ENCODE measurements at regions not wholly inside any gene's neighbourhood (a gene's known extent, or its start where the extent isn't known, plus 50 kb on each side); places are given as distances from the start of the nearest gene placed in this dataset.
"Not testable (repeated sequence)": the region's sequence is repeated elsewhere in the genome, so short reads cannot be mapped to it uniquely, and the experiment has no call there.

- Mint-ChIP-seq H3K4me1 (no peaks in the 10 kb centered on the region), H3K9me3 (no peaks in the 10 kb centered on the region), H3K36me3 (ENCODE audit: low read depth) (no peaks in the 10 kb centered on the region), H3K27ac (no peak overlapping the region), H3K27me3 (no peaks in the 10 kb centered on the region), H3K4me3 (no peak overlapping the region)
- CTCF ChIA-PET: no interaction called here
- no peak for DNase-seq
- POLR2A ChIA-PET: no interaction called here
Measured at GRCh38 chr1:60560701-60561100, 487.1 kb upstream of the C1orf87 start.

- POLR2A ChIA-PET: no interaction called here
- Mint-ChIP-seq H3K27ac (no peak overlapping the region), H3K27me3 (no peaks in the 10 kb centered on the region), H3K4me3 (no peak overlapping the region), H3K4me1 (no peaks in the 10 kb centered on the region), H3K9me3 (no peaks in the 10 kb centered on the region), H3K36me3 (ENCODE audit: low read depth) (no peaks in the 10 kb centered on the region)
- DNase-seq: no peak
- CTCF ChIA-PET: no interaction called here
Measured at GRCh38 chr1:60558236-60558635, 484.7 kb upstream of the C1orf87 start.

- H3K4me1 Mint-ChIP-seq: no peaks in the 10 kb centered on the region
- no peak for DNase-seq
- ChIA-PET POLR2A (no interaction called here), CTCF (no interaction called here)
- H3K9me3 Mint-ChIP-seq: no peaks in the 10 kb centered on the region
- H3K4me3 Mint-ChIP-seq: no peak overlapping the region
- no peak overlapping the region for H3K27ac Mint-ChIP-seq
- no peaks in the 10 kb centered on the region for H3K27me3 Mint-ChIP-seq
- H3K36me3 Mint-ChIP-seq (ENCODE audit: low read depth): no peaks in the 10 kb centered on the region
Measured at GRCh38 chr1:60553730-60554129, 480.2 kb upstream of the C1orf87 start.

GRCh38 chr1:60547821-60548220 lies 474.3 kb upstream of the C1orf87 start:
- H3K4me3 Mint-ChIP-seq: no peak overlapping the region
- DNase-seq: no peak
- H3K27me3 Mint-ChIP-seq: no peaks in the 10 kb centered on the region
- CTCF ChIA-PET: no interaction called here
- no peaks in the 10 kb centered on the region for H3K9me3 Mint-ChIP-seq
- H3K27ac Mint-ChIP-seq: no peak overlapping the region
- no peaks in the 10 kb centered on the region for H3K4me1 Mint-ChIP-seq
- POLR2A ChIA-PET: no interaction called here
- no peaks in the 10 kb centered on the region for H3K36me3 Mint-ChIP-seq (ENCODE audit: low read depth)

- no peaks in the 10 kb centered on the region for H3K4me1 Mint-ChIP-seq
- H3K36me3 Mint-ChIP-seq (ENCODE audit: low read depth): no peaks in the 10 kb centered on the region
- no peak for DNase-seq
- H3K27me3 Mint-ChIP-seq: no peaks in the 10 kb centered on the region
- peaks cover under 1% of the 10 kb centered on the region for H3K9me3 Mint-ChIP-seq
- CTCF ChIA-PET: no interaction called here
- no peak overlapping the region for H3K27ac Mint-ChIP-seq
- H3K4me3 Mint-ChIP-seq: no peak overlapping the region
- POLR2A ChIA-PET: no interaction called here
Measured at GRCh38 chr1:60541831-60542532, 468.4 kb upstream of the C1orf87 start.

GRCh38 chr1:60540141-60540540 lies 466.6 kb upstream of the C1orf87 start:
- Mint-ChIP-seq H3K4me1 (no peaks in the 10 kb centered on the region), H3K27me3 (no peaks in the 10 kb centered on the region), H3K9me3 (peaks cover 4% of the 10 kb centered on the region), H3K27ac (no peak overlapping the region), H3K4me3 (no peak overlapping the region), H3K36me3 (ENCODE audit: low read depth) (no peaks in the 10 kb centered on the region)
- ChIA-PET CTCF (no interaction called here), POLR2A (no interaction called here)
- no peak for DNase-seq

- CTCF ChIA-PET: no interaction called here
- H3K4me1 Mint-ChIP-seq: no peaks in the 10 kb centered on the region
- no peaks in the 10 kb centered on the region for H3K27me3 Mint-ChIP-seq
- H3K36me3 Mint-ChIP-seq (ENCODE audit: low read depth): no peaks in the 10 kb centered on the region
- DNase-seq: no peak
- peaks cover 4% of the 10 kb centered on the region for H3K9me3 Mint-ChIP-seq
- POLR2A ChIA-PET: no interaction called here
- no peak overlapping the region for H3K4me3 Mint-ChIP-seq
- no peak overlapping the region for H3K27ac Mint-ChIP-seq
Measured at GRCh38 chr1:60535713-60536112, 462.1 kb upstream of the C1orf87 start.

- CTCF ChIA-PET: no interaction called here
- Mint-ChIP-seq H3K27ac (no peak overlapping the region), H3K9me3 (no peaks in the 10 kb centered on the region), H3K4me1 (no peaks in the 10 kb centered on the region), H3K4me3 (no peak overlapping the region), H3K27me3 (no peaks in the 10 kb centered on the region), H3K36me3 (ENCODE audit: low read depth) (no peaks in the 10 kb centered on the region)
- no peak for DNase-seq
- POLR2A ChIA-PET: no interaction called here
Measured at GRCh38 chr1:60527567-60527966, 454.0 kb upstream of the C1orf87 start.

GRCh38 chr1:60516996-60517395 lies 443.4 kb upstream of the C1orf87 start:
- Mint-ChIP-seq H3K27ac (no peak overlapping the region), H3K4me1 (no peaks in the 10 kb centered on the region), H3K36me3 (ENCODE audit: low read depth) (no peaks in the 10 kb centered on the region), H3K27me3 (no peaks in the 10 kb centered on the region), H3K4me3 (no peak overlapping the region), H3K9me3 (no peaks in the 10 kb centered on the region)
- ChIA-PET POLR2A (no interaction called here), CTCF (no interaction called here)
- no peak for DNase-seq

GRCh38 chr1:60510162-60510561 lies 436.6 kb upstream of the C1orf87 start:
- DNase-seq: no peak
- H3K27ac Mint-ChIP-seq: no peak overlapping the region
- H3K4me3 Mint-ChIP-seq: no peak overlapping the region
- no peaks in the 10 kb centered on the region for H3K36me3 Mint-ChIP-seq (ENCODE audit: low read depth)
- CTCF ChIA-PET: no interaction called here
- H3K9me3 Mint-ChIP-seq: no peaks in the 10 kb centered on the region
- no peaks in the 10 kb centered on the region for H3K27me3 Mint-ChIP-seq
- POLR2A ChIA-PET: no interaction called here
- no peaks in the 10 kb centered on the region for H3K4me1 Mint-ChIP-seq

- Mint-ChIP-seq H3K9me3 (peaks cover 2% of the 10 kb centered on the region), H3K27ac (no peak overlapping the region), H3K36me3 (ENCODE audit: low read depth) (no peaks in the 10 kb centered on the region), H3K27me3 (no peaks in the 10 kb centered on the region), H3K4me3 (no peak overlapping the region), H3K4me1 (no peaks in the 10 kb centered on the region)
- POLR2A ChIA-PET: no interaction called here
- DNase-seq: no peak
- CTCF ChIA-PET: no interaction called here
Measured at GRCh38 chr1:60504206-60504840, 430.8 kb upstream of the C1orf87 start.

- Mint-ChIP-seq H3K4me1 (no peaks in the 10 kb centered on the region), H3K36me3 (ENCODE audit: low read depth) (no peaks in the 10 kb centered on the region), H3K27me3 (no peaks in the 10 kb centered on the region), H3K4me3 (no peak overlapping the region), H3K27ac (no peak overlapping the region), H3K9me3 (peaks cover 6% of the 10 kb centered on the region)
- CTCF ChIA-PET: no interaction called here
- no peak for DNase-seq
- POLR2A ChIA-PET: no interaction called here
Measured at GRCh38 chr1:60503266-60503925, 429.8 kb upstream of the C1orf87 start.

- Mint-ChIP-seq H3K9me3 (peaks cover 9% of the 10 kb centered on the region), H3K4me1 (no peaks in the 10 kb centered on the region), H3K36me3 (ENCODE audit: low read depth) (no peaks in the 10 kb centered on the region), H3K27me3 (no peaks in the 10 kb centered on the region), H3K27ac (no peak overlapping the region), H3K4me3 (no peak overlapping the region)
- DNase-seq: no peak
- ChIA-PET CTCF (no interaction called here), POLR2A (no interaction called here)
Measured at GRCh38 chr1:60502506-60502905, 428.9 kb upstream of the C1orf87 start.

GRCh38 chr1:60489916-60490480 lies 416.4 kb upstream of the C1orf87 start:
- H3K27me3 Mint-ChIP-seq; H3K9me3 Mint-ChIP-seq; H3K4me3 Mint-ChIP-seq; H3K36me3 Mint-ChIP-seq (ENCODE audit: low read depth); POLR2A ChIA-PET; CTCF ChIA-PET; H3K4me1 Mint-ChIP-seq; DNase-seq; H3K27ac Mint-ChIP-seq: not testable (repeated sequence)

Measured in activated CD4-positive, alpha-beta T cell treated with anti-CD3 and anti-CD28 coated beads, Interleukin-2, amount 10 ng/mL, durations not matched to agents 7 days and 5 days (primary cell).